ENCODE measurements at regions not wholly inside any gene's neighbourhood (a gene's known extent, or its start where the extent isn't known, plus 50 kb on each side); places are given as distances from the start of the nearest gene placed in this dataset.

GRCh38 chr20:48219306-48219705 lies 434.0 kb upstream of the SULF2 start:
- H3K36me3 ChIP-seq (ENCODE audit: control insufficient read depth in 2 of 2, insufficient read depth in 2 of 2, low read length in 1 of 2): no peaks in the 10 kb centered on the region
- H3K9me3 ChIP-seq (replicated peaks; ENCODE audit: control insufficient read depth, insufficient read depth, low read length): no peaks in the 10 kb centered on the region
- FAIRE-seq (no peak), DNase-seq (ENCODE audit: low read depth, low spot score) (no peak), ATAC-seq (no peak)
- H4K20me1 ChIP-seq (ENCODE audit: control insufficient read depth, insufficient read depth): no peaks in the 10 kb centered on the region
- H3K27me3 ChIP-seq (replicated peaks in 1 of 2; ENCODE audit: control insufficient read depth in 2 of 2, insufficient read depth in 2 of 2, low read length in 1 of 2): no peaks in the 10 kb centered on the region; a peak in 1 of 4 replicates
- TF ChIP-seq, protein P1, sequence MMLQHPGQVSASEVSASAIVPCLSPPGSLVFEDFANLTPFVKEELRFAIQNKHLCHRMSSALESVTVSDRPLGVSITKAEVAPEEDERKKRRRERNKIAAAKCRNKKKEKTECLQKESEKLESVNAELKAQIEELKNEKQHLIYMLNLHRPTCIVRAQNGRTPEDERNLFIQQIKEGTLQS (IDR thresholded peaks at IDR 0.05; ENCODE audit: borderline replicate concordance, extremely low read depth, low read depth, low read length): no peak
- no peak for TF ChIP-seq ATF2 (IDR thresholded peaks at IDR 0.05; ENCODE audit: low read length)
- TF ChIP-seq ZZZ3 (IDR thresholded peaks at IDR 0.05; ENCODE audit: control insufficient read depth, insufficient read length, low read depth): no peak
- no peak for TF ChIP-seq BACH1 (IDR thresholded peaks at IDR 0.05; ENCODE audit: borderline replicate concordance)
- no peak for TF ChIP-seq SMAD5 (IDR thresholded peaks at IDR 0.05; ENCODE audit: low read depth)
- TF ChIP-seq BMI1 (IDR thresholded peaks at IDR 0.05; ENCODE audit: borderline replicate concordance): no peak
- no peak for TF ChIP-seq ZBTB33 (IDR thresholded peaks at IDR 0.05)
- no peak for TF ChIP-seq NRF1 (conservative IDR thresholded peaks at IDR 0.05; ENCODE audit: low read depth, low read length)
- TF ChIP-seq IKZF1 (conservative IDR thresholded peaks at IDR 0.05): no peak
- no TSS peak for BruUV-seq (replicated peaks)
- no peaks in the 10 kb centered on the region for H3K79me2 ChIP-seq (ENCODE audit: control insufficient read depth, insufficient read depth, low read length)
- WGBS (ENCODE audit: insufficient coverage, insufficient replicate concordance, low lambda C conversion rate, missing lambda C conversion rate): 22% methylated on average over 5 of the region's 5 CpGs
- no peak overlapping the region for H3K4me2 ChIP-seq (ENCODE audit: control insufficient read depth, insufficient read depth)
- H3K4me3 ChIP-seq: no peak overlapping the region
- intact Hi-C loops (cut with micrococcal nuclease; ENCODE audit: unreplicated experiment) (no loop called here), in situ Hi-C loops (cut with MboI) (no loop called here)
- H3K9ac ChIP-seq (ENCODE audit: control insufficient read depth, insufficient read depth, low read length): no peak overlapping the region
- SMC1A ChIA-PET (ENCODE audit: uncharacterized antibody, unreplicated experiment): interaction anchor here (0.9 kb wide), 1 partner anchor 125 kb away, joined by 3 read pairs; no protein-coding TSS in a partner anchor
- CTCF ChIA-PET: interaction anchor here (1.2 kb wide), 1 partner anchor 401 kb away, joined by 4 read pairs; no protein-coding TSS in a partner anchor
- no peak overlapping the region for H3K27ac ChIP-seq (ENCODE audit: control insufficient read depth, insufficient read depth)
- H2AFZ ChIP-seq (ENCODE audit: control insufficient read depth, low read depth, low read length): no peak overlapping the region
- RAD21 ChIA-PET (ENCODE audit: unreplicated experiment): no interaction called here
- POLR2A ChIA-PET: no interaction called here
- H3K4me1 ChIP-seq (ENCODE audit: control insufficient read depth, insufficient read depth, low read length): no peaks in the 10 kb centered on the region
